ENCODE measurements at regions not wholly inside any gene's neighbourhood (a gene's known extent, or its start where the extent isn't known, plus 50 kb on each side); places are given as distances from the start of the nearest gene placed in this dataset.

- DNase-seq: no peak
These were observed 299.3 kb upstream of the HS3ST1 start for GRCh38 chr4:11727903-11728564.

DNA sequence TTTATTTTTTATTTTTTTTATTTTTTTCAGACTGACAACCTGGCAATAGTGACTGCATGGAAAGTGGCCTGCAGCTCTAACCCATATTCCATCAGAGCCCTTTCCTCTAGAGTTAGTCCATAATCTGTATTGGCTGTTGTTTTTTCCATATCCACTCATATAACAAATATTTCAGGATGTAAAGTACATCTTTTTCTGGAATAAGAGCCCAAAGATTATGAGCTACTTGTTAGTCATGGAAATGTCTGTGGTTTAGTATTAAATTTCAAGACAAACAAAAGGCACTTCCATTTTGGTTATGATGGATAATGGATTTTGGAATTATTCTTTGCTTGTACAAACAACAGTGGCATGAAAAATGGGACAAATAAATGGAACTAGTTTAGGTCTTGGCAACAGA, 296.0 kb upstream of the HS3ST1 start:
- DNase-seq: peak; percentile 30

GRCh38 chr4:11722223-11722622, 293.5 kb upstream of the HS3ST1 start:
- DNase-seq: no peak

GRCh38 chr4:11720292-11720691, 291.6 kb upstream of the HS3ST1 start:
- peak; percentile 5 for DNase-seq

- no peak for DNase-seq
These were observed 291.2 kb upstream of the HS3ST1 start for GRCh38 chr4:11719879-11720278.

DNA sequence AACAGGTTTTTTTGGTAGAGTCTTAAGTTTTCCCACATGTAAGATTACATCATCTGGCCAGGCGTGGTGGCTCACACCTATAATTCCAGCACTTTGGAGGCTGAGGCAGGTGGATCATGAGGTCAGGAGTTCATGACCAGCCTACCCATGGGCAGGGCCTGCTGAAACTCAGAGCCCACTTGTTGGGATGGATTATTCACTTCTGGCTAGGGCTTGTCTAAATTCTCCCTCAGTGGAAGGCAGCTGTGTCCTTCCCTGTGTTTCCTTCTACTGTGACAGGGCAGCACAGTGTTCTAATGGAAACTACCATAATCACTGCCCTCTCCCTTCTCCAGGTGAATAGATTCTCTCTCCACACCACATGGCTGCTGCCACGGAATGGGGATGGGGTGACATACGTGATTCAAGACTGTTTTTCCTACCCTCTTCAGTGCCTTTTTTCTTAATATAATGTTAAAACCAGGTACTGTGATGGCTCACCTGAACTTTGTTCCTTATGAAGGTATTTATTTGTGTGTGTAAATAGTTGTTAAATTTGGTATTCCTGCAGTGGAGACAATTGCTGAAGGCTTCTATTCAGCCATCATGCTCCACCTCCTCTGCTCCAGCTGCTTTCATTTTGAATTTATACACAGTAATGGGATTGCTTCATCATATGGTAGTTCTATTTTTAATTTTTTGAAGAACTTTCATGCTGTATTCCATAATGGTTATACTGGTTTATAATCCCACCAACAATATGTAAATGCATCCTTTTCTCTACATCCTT, 287.2 kb upstream of the HS3ST1 start:
- no peak for DNase-seq

GRCh38 chr4:11710453-11711093, 281.9 kb upstream of the HS3ST1 start:
- peak; percentile 73 for DNase-seq

GRCh38 chr4:11704186-11704830, 275.6 kb upstream of the HS3ST1 start:
- no peak for DNase-seq

DNA sequence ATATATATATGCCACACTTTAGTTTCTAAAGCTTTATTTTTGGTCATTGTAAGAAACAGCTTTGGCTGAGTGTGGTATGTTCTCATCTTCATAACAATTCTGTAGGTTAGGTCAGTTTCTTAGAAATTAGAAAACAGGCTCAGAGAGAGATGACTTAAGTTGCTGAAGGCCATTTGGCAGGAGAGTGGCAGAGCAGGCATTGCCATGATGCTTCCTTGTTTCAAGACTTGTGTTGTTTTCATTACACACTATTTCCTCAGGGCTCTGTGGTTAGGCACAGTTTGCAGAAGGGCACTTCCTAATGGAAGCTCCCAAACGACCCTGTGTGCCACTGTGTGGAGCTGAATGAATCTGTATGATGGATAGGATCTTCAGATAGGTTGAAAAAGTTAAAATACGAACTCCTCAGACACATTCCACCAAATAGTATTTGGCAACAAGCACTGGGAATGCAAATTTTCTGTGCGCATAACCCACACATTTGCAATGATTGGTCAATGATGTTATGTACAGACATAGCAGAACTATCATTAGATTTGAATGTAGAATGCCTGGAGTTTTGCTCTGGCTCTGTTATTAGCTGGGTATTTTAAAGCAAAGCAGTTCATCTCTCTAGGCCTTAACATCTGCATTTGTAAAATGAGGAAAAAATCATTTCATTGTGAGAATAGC, 274.3 kb upstream of the HS3ST1 start:
- no peak for DNase-seq

- DNase-seq: no peak
These were observed 273.5 kb upstream of the HS3ST1 start for GRCh38 chr4:11701966-11702725.

DNA sequence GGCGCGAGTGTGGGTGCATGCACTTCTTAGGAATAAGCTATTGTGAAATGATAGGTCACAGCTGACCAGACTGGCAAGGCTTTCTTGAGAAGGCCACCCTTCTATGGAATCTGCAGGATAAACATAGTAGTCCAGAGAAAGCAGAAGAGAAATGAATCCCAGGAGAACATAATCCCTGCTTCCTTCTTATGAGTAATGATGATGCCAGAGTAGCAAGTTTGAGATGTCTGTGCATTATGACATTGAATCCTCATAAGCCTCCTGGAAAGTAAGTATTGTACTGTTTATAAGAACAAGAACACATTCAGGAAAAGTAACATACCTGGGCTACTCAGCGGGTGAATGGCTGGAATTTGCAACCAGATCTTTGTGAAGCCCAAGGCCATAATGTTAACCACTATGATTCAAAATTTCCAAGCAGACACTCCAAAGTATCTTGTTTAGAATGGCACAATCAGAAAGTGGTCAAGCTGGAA, 272.1 kb upstream of the HS3ST1 start:
- DNase-seq: no peak

DNA sequence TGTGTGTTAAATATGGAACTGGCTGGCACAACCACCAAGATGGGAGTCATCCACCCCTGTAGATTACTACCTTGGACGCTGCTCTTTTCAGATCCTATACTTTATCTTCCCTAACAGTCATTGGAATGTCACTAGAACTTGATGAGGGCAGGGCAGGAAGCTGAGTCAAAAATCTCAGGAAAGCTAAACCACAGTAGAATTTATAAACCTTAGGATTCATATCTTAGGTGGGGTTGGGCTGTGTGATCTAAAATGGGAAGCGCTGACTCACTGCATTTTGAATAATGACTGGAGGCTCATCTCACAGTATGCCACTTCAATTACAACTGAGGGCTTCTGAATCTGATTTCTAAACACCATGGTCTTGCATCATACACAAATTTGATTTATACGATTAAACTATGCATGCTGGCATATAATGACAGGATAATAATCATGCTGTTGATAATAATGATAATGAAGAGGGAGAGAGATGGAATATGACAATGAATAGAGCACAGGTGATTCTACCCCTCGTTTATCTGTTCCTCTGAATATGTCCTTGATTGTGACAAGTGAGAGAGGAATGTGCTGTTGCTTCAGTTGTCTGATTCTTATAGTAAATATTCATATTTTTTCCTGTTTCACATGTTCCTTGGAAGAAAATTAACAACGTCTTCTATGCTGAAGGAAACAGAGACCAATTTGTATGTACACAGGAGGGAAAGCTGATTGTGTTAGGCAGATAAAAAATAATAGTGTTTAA, 270.3 kb upstream of the HS3ST1 start:
- DNase-seq: no peak

DNA sequence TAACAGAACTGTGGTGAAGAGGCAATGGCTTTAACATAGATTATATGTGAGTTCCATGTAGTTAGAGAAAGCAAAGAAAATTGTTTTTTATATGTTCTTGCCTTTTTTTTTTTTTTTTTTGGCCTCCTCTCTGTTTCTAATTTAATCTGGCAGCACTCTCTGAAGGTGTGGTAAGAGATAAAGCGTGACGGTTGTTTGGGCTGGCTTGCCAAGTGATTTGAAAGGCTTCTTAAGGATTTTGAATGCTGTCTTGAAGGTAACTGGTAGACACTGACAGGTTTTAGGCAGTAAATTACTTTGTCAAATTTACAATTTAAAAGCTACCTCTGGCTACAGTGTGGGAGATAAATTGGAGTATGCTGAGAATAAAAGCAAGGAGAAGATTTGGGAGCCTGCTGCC, 269.3 kb upstream of the HS3ST1 start:
- DNase-seq: no peak

DNA sequence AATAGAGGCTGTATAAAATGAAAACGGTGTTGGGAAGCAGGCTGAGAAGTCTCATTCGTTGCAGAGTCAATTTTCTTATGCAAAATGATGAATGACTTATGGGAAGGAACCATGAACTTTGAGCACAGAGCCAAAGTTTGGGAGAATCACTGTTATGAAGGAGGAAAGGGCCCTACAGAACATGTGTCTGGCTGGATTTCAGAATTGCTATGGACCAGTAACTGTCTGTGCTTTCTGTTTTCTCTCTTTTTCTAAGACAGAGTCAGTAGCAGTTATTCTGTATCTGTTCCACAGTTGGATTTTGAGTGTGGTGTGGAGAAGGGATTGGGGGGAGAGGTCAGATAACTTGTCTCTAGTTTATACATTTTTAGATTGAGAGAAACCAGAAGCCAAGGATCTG, 265.0 kb upstream of the HS3ST1 start:
- no peak for DNase-seq

DNA sequence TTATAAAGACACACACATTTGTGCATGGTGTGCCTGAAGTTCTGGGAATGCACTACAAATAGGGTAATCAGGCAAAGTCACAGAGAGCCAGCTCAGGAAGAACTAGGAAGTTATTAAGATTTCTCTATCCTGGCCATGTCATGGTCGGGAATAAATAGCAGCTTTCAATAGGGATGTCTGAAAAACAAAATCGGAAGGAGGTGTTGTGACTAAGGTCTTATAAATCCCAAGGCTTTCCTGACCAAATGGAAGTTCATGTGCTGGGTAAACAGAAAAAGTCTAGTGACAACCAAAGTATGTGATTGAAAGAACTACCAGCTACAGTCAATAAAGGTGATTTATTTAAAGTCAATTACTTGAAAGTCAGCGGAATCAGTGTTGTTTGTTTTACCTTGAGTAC, 262.5 kb upstream of the HS3ST1 start:
- no peak for DNase-seq

DNA sequence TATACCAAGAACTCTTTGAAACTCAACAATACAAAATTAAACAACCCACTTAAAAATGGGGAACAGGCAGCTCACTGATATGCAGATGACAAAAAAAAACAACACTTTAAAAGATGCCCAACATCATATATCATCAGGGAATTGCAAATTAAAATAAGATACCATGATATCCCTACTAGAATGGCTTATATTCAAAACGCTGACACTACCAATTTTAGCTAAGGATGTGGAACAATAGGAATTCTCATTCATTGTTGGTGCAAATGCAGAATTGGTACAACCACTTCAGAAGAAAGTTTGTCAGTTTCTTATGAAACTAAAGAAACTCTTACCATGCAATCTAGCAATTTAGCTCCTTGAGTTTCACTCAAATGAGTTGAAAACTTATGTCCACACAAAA, 259.0 kb upstream of the HS3ST1 start:
- DNase-seq: no peak

GRCh38 chr4:11685481-11685880, 256.8 kb upstream of the HS3ST1 start:
- DNase-seq: no peak

GRCh38 chr4:11675051-11675800, 246.5 kb upstream of the HS3ST1 start:
- DNase-seq: no peak

DNA sequence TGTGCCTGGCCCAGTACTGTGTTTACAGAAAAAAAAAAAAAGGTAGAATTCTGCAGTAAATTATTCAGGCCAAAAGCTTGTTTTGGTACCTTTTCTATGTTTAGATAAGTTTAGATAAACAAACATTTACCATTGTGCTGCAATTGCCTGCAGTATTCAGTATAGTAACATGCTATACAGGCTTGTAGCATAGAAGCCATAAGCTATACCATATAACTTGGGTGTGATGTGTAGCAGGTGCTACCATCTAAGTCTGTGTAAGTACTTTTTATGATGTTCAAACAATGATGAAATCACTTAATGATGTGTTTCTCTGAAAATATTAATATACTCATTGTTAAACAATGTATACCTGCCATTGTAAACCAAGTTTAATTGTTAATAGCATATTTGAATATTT, 241.6 kb upstream of the HS3ST1 start:
- DNase-seq: no peak

DNA sequence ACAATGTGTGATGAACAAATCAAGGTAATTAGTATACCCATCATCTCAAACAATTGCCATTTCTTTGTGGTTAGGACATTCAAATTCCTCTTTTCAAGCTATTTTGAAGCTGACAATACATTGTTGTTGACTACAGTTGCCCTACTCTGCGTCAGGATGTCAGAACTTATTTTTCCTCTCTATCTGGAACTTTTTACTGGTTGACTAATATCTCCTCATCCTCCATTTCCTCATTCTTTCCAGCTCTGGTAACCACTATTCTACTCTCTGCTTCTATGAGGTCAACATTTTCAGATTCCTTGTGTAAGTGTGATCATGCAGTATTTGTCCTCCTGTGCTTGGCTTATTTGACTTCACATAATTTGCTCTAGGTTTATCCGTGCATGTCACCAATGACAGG, 240.5 kb upstream of the HS3ST1 start:
- DNase-seq: no peak

DNA sequence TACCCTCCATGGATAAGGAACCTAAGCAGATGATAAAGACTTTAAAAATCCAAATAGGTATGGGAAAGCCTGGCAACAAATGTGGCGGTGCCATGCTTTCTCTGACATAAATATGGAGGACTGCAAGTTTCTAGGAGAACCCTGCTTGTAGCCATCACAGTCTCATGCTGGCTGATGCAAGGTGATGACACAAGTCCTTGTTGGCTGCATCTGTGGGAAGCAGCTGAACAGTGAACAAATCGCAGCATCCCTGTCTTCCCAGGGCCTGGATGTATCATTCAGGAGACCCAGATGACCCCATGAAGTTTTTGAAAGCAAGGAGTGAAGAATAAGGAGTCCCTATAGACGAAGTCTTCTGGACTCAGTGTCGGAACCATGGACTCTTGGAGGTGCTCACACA, 234.4 kb upstream of the HS3ST1 start:
- no peak for DNase-seq

Data from NCI-H187 treated with DMSO at 0.1 percent for 48 hours (cell line).